C4-2B (cell line): ENCODE measurements at regions not wholly inside any gene's neighbourhood (a gene's known extent, or its start where the extent isn't known, plus 50 kb on each side); places are given as distances from the start of the nearest gene placed in this dataset.

ENCODE experiments used
- ZFX ChIP-seq: fragments of 450-650 bp; IDR thresholded peaks from 2 replicates; pipeline ENCODE4 v1.6.1; 2017
- TF ChIP-seq, protein P1 (sequence below): fragments of 450-650 bp; conservative IDR thresholded peaks from 2 replicates; pipeline ENCODE4 v1.5.1; 2017; ENCODE audit warnings: mild to moderate bottlenecking

DNA sequence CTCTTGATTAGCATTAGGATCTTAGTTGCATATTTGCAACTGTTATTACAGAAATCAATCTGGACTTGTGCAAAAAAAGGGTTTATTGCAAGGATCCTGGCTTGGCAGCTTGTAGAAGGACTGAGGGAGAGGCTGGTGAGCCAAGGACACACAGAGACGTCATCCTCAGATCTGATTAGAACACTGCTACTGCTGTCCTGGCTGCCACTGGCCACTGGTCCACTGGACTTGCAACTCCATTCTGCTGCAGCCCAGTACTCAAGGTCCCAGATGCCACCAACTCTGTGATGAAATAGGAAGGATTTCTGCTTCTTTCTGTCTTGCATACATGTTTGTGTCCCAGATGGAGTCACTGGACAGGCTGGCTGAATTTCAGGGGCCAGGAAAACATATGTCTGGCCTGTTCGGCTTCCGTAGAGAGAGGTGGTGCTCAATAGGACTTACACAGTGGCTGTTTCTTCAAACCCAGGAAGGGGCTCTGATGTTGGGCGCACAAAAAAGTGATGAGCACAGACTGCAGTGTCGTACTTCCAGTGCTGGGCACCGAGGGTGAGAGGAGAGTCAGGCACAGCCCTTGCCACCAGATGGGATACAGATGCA lies 68.9 kb upstream of the SH3PXD2B start:
- TF ChIP-seq, protein P1, sequence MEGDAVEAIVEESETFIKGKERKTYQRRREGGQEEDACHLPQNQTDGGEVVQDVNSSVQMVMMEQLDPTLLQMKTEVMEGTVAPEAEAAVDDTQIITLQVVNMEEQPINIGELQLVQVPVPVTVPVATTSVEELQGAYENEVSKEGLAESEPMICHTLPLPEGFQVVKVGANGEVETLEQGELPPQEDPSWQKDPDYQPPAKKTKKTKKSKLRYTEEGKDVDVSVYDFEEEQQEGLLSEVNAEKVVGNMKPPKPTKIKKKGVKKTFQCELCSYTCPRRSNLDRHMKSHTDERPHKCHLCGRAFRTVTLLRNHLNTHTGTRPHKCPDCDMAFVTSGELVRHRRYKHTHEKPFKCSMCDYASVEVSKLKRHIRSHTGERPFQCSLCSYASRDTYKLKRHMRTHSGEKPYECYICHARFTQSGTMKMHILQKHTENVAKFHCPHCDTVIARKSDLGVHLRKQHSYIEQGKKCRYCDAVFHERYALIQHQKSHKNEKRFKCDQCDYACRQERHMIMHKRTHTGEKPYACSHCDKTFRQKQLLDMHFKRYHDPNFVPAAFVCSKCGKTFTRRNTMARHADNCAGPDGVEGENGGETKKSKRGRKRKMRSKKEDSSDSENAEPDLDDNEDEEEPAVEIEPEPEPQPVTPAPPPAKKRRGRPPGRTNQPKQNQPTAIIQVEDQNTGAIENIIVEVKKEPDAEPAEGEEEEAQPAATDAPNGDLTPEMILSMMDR = no peak
- TF ChIP-seq ZFX = no peak
